ENCODE measurements at regions not wholly inside any gene's neighbourhood (a gene's known extent, or its start where the extent isn't known, plus 50 kb on each side); places are given as distances from the start of the nearest gene placed in this dataset.

DNA sequence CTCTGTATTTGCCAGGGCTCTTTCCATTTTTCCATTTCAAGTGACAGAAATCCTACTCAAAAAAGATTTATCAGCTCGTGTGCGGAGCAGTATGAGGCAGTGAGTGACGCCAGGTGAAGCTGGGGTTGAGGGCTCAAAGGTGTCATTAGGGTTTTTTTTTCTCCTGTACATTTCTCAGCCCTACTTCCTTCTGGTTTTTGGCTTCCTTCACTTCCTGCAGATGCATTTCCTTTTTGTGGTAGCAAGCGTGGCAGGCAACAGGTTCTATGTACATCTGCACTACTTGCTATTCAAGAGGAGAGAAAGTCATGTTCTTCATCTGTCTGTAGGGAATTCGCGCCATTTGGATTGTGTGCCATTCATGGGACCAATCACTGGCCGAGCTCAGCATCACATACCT, 52.8 kb upstream of the AOAH start:
- TF ChIP-seq NFE2L2 (IDR thresholded peaks at IDR 0.05; ENCODE audit: low read depth, low read length) (no peak), RFX5 (IDR thresholded peaks at IDR 0.05; ENCODE audit: low read depth, low read length) (no peak), CHD1 (IDR thresholded peaks at IDR 0.05; ENCODE audit: low read depth, low read length) (no peak), MAZ (IDR thresholded peaks at IDR 0.05; ENCODE audit: borderline replicate concordance, low read depth, low read length) (no peak), POLR2A (IDR thresholded peaks at IDR 0.05; ENCODE audit: low read depth, low read length) (no peak)
- TF ChIP-seq, protein P1, sequence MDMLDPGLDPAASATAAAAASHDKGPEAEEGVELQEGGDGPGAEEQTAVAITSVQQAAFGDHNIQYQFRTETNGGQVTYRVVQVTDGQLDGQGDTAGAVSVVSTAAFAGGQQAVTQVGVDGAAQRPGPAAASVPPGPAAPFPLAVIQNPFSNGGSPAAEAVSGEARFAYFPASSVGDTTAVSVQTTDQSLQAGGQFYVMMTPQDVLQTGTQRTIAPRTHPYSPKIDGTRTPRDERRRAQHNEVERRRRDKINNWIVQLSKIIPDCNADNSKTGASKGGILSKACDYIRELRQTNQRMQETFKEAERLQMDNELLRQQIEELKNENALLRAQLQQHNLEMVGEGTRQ (IDR thresholded peaks at IDR 0.05; ENCODE audit: low read depth, low read length): no peak
- TF ChIP-seq, protein P2, sequence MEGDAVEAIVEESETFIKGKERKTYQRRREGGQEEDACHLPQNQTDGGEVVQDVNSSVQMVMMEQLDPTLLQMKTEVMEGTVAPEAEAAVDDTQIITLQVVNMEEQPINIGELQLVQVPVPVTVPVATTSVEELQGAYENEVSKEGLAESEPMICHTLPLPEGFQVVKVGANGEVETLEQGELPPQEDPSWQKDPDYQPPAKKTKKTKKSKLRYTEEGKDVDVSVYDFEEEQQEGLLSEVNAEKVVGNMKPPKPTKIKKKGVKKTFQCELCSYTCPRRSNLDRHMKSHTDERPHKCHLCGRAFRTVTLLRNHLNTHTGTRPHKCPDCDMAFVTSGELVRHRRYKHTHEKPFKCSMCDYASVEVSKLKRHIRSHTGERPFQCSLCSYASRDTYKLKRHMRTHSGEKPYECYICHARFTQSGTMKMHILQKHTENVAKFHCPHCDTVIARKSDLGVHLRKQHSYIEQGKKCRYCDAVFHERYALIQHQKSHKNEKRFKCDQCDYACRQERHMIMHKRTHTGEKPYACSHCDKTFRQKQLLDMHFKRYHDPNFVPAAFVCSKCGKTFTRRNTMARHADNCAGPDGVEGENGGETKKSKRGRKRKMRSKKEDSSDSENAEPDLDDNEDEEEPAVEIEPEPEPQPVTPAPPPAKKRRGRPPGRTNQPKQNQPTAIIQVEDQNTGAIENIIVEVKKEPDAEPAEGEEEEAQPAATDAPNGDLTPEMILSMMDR (conservative IDR thresholded peaks at IDR 0.05; ENCODE audit: low read depth, low read length): no peak
